Activated CD4-positive, alpha-beta T cell treated with anti-CD3 and anti-CD28 coated beads, Interleukin-2, amount 10 ng/mL, durations not matched to agents 24 days and 14 days (primary cell): ENCODE measurements at regions not wholly inside any gene's neighbourhood (a gene's known extent, or its start where the extent isn't known, plus 50 kb on each side); places are given as distances from the start of the nearest gene placed in this dataset.
"Not testable (repeated sequence)": the region's sequence is repeated elsewhere in the genome, so short reads cannot be mapped to it uniquely, and the experiment has no call there.

Experiments used
- DNase-seq: peaks from one replicate; pipeline ENCODE4 v3.0.0; 2022
- H3K27ac Mint-ChIP-seq: one replicate; pipeline ENCODE4 v1.8.0; 2022; ENCODE audit warnings: mild to moderate bottlenecking, mixed read lengths
- H3K27me3 Mint-ChIP-seq: one replicate; pipeline ENCODE4 v1.8.0; 2022; ENCODE audit warnings: mixed read lengths
- H3K36me3 Mint-ChIP-seq: one replicate; pipeline ENCODE4 v1.8.0; 2022; ENCODE audit warnings: low read depth, mild to moderate bottlenecking, mixed read lengths
- H3K4me1 Mint-ChIP-seq: one replicate; pipeline ENCODE4 v1.8.0; 2021; ENCODE audit warnings: mixed read lengths
- H3K4me3 Mint-ChIP-seq: one replicate; pipeline ENCODE4 v1.8.0; 2022; ENCODE audit warnings: mild to moderate bottlenecking, moderate library complexity, mixed read lengths
- H3K9me3 Mint-ChIP-seq: one replicate; pipeline ENCODE4 v1.8.0; 2021; ENCODE audit warnings: mixed read lengths
- intact Hi-C: fragments of 100-400 bp; cut with micrococcal nuclease; formaldehyde crosslinking; loops from one replicate; pipeline ENCODE4 v1.15.1; 2023

DNA sequence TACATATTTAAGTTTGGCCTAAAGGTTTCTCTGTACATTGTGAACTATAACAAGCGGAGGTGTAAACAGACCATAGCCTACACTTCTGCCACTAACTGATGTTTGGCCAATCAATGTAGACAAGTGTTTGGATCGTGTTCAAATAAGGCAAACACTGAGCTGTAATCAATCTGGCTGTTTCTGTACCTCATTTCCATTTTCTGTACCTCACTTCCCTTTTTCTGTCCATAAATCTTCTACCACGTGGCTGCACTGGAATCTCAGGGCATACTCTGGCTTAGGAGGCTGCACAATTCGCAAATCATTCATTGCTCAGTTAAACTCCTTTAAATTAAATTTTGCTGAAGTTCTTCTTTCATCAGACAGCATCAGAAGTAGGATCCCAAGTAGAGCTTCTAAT, 140.9 kb downstream of the SLC25A46 start:
- intact Hi-C loops: no loop called here
- Mint-ChIP-seq H3K9me3 (no peaks in the 10 kb centered on the region), H3K27me3 (no peaks in the 10 kb centered on the region), H3K4me3 (no peak overlapping the region), H3K36me3 (no peaks in the 10 kb centered on the region), H3K4me1 (no peaks in the 10 kb centered on the region), H3K27ac (no peak overlapping the region)
- no peak for DNase-seq

DNA sequence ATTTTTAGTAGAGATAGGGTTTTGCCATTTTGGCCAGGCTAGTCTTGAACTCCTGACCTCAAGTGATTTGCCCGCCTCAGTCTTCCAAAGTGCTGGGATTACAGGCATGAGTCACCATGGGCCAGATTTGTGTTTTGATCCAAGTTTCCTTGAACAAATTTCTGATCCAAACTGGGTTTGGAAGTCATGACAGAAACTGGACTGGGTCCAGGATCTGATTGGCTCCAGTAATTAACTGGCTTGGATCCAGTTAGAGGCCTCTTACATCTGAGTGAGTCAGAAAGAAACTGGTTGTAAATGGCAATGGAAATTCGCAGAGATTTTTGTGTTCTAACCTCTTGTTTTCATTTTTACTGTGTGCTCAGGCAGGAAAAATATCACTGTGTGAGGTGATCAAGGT, 141.6 kb downstream of the SLC25A46 start:
- intact Hi-C loops: no loop called here
- H3K4me3 Mint-ChIP-seq: no peak overlapping the region
- no peaks in the 10 kb centered on the region for H3K9me3 Mint-ChIP-seq
- DNase-seq: no peak
- no peaks in the 10 kb centered on the region for H3K4me1 Mint-ChIP-seq
- H3K36me3 Mint-ChIP-seq: no peaks in the 10 kb centered on the region
- no peak overlapping the region for H3K27ac Mint-ChIP-seq
- no peaks in the 10 kb centered on the region for H3K27me3 Mint-ChIP-seq

DNA sequence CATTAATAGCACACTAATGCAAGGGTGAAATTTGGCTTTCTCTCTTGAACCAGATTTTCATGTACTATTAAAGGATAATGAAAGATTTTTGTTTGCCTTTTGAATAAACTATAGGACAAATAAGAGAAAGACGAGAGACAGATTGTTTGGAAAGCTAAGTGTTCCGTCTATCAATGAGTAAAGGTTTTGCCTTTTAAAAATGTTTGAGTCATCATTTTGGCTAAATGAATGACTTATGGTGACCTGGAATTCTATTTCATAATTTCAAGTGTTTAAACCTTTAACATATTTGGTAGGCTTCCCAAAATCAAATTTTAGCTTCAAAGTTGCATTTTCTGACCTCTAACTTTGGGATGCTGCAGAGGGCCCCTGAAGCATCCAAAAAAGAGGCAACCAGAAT, 145.2 kb downstream of the SLC25A46 start:
- H3K36me3 Mint-ChIP-seq: no peaks in the 10 kb centered on the region
- intact Hi-C loops: no loop called here
- H3K27me3 Mint-ChIP-seq: no peaks in the 10 kb centered on the region
- no peak for DNase-seq
- H3K4me1 Mint-ChIP-seq: no peaks in the 10 kb centered on the region
- no peak overlapping the region for H3K27ac Mint-ChIP-seq
- H3K4me3 Mint-ChIP-seq: no peak overlapping the region
- no peaks in the 10 kb centered on the region for H3K9me3 Mint-ChIP-seq

DNA sequence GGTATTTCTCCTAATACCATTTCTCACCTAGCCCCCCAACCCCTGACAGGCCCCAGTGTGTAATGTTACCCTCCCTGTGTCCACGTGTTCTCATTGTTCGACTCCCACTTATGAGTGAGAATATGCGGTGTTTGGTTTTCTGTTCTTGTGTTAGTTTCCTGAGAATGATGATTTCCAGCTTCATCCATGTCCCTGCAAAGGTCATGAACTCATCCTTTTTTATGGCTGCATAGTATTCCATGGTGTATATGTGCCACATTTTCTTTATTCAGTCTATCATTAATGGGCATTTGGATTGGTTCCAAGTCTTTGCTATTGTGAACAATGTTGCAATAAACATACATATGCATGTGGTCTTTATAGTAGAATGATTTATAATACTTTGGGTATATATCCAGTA, 148.4 kb downstream of the SLC25A46 start:
- intact Hi-C loops, H3K9me3 Mint-ChIP-seq, H3K4me3 Mint-ChIP-seq, H3K27ac Mint-ChIP-seq, H3K4me1 Mint-ChIP-seq, H3K27me3 Mint-ChIP-seq, DNase-seq, H3K36me3 Mint-ChIP-seq: not testable (repeated sequence)

DNA sequence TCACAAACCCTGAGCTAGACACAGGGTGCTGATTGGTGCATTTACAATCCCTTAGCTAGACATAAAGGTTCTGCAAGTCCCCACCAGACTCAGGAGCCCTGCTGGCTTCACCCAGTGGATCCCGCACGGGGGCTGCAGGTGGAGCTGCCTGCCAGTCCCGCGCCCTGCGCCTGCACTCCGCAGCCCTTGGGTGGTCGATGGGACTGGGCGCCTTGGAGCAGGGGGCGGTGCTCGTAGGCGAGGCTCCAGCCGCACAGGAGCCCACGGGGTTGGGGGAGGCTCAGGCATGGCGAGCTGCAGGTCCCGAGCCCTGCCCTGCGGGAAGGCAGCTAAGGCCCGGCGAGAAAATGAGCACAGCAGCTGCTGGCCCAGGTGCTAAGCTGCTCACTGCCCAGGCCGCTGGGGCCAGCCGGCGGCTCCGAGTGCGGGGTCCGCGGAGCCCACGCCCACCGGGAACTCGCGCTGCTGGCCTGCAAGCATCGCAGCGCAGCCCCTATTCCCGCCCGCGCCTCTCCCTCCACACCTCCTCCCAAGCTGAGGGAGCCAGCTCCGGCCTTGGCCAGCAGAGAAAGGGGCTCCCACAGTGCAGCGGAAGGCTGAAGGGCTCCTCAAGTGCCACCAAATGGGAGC, 155.2 kb downstream of the SLC25A46 start:
- intact Hi-C loops, DNase-seq, H3K36me3 Mint-ChIP-seq: not testable (repeated sequence)

DNA sequence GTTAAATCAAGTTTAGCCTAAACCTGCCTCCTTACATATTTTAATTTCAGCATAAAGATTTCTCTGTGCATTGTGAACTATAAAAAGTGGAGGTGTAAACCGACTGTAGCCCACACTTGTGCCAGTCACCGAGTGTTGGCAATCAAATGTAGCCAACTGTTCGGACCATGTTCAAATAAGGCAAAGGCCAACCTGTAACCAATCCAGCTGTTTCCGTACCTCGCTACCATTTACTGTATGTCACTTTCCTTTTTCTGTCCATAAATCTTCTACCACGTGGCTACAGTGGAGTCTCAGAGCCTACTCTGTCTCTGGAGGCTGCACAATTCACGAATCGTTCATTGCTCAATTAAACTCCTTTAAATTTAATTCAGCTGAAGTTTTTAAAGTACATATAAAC, 156.0 kb downstream of the SLC25A46 start:
- H3K4me3 Mint-ChIP-seq: no peak overlapping the region
- no peak overlapping the region for H3K27ac Mint-ChIP-seq
- no peaks in the 10 kb centered on the region for H3K36me3 Mint-ChIP-seq
- H3K4me1 Mint-ChIP-seq: no peaks in the 10 kb centered on the region
- peaks cover 3% of the 10 kb centered on the region for H3K27me3 Mint-ChIP-seq
- intact Hi-C loops: no loop called here
- DNase-seq: no peak
- H3K9me3 Mint-ChIP-seq: peaks cover 8% of the 10 kb centered on the region

More for the DNA sequence above, 155.2 kb downstream of the SLC25A46 start:
- not testable (repeated sequence) for H3K4me3 Mint-ChIP-seq, H3K27ac Mint-ChIP-seq, H3K4me1 Mint-ChIP-seq, H3K27me3 Mint-ChIP-seq, H3K9me3 Mint-ChIP-seq

DNA sequence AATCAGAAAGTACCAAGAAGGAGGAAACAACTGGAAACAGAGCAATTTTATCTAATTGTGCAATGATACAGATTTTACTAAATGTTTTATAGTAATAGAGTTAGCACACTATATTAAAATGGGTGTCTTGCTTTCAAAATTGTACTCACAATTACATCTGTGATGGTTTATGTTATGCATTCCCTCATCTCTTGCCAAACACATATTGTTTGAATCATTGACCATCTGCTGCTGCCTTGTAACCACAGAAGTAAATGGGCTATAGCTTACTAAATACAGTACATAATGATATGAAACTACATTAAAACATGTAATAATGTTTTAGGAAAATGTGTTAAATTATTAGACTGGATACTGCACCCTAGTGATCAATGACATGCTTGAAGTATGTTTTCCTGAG, 158.1 kb downstream of the SLC25A46 start:
- DNase-seq: no peak
- Mint-ChIP-seq H3K4me1 (no peaks in the 10 kb centered on the region), H3K36me3 (no peaks in the 10 kb centered on the region), H3K27ac (no peak overlapping the region), H3K4me3 (no peak overlapping the region), H3K27me3 (peaks cover 3% of the 10 kb centered on the region), H3K9me3 (no peaks in the 10 kb centered on the region)
- intact Hi-C loops: no loop called here

DNA sequence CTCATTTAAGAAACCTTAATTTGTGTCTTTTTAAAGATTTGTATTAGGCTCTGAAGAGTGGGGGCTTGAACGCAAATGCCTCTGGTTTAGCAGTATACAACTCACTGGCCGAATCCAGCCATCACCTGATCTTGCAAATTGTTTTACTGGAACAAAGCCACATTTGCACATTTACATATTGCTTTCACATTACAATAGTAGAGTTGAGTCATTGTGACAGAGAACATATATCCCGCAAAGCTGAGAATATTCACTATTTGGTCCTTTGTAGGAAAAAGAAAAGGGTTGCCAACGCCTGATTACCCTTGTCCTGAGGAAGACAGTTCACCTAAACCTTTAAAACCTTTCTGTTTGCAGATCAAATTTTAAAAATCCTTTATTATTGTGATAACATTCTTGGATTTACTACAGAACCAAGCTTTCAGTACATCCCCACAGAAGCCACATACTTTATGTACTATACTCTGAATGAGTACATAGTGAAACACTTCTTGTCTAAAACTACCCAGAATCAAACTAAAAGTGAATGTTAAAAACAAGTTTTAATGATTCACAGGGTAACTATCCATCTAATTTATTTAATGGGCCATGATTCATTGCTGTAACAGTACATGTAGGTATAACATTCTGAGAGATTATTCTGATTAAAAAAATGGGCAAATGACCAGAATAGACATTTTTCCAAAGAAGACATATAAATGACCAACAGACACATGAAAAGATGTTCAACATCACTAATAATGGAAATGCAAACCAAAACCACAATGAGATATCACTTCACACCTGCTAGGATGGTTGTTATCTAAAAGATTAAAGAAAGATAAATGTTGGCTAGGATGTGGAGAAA, 161.0 kb downstream of the SLC25A46 start:
- intact Hi-C loops: no loop called here
- H3K4me3 Mint-ChIP-seq: no peak overlapping the region
- no peaks in the 10 kb centered on the region for H3K9me3 Mint-ChIP-seq
- peaks cover 3% of the 10 kb centered on the region for H3K27me3 Mint-ChIP-seq
- H3K36me3 Mint-ChIP-seq: no peaks in the 10 kb centered on the region
- no peak for DNase-seq
- no peaks in the 10 kb centered on the region for H3K4me1 Mint-ChIP-seq
- H3K27ac Mint-ChIP-seq: no peak overlapping the region

DNA sequence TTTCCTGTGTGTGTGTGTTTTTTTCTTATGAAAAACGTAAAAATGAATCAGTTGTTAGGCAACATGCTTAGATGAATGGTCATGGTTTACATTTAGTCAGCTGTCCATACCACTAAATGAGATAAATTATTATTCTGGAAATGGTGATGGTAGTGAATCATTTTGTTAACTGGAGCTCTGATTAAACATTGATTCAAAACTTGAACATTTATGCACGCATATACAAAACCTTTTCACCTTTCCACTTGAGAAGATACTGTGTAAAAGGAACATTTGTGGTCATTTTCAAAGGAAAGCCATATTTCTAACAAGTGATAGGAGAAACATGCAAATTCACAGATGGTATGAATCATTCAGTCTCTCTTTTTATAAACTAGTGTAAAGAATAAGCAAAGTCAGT, 162.0 kb downstream of the SLC25A46 start:
- H3K4me3 Mint-ChIP-seq: no peak overlapping the region

DNA sequence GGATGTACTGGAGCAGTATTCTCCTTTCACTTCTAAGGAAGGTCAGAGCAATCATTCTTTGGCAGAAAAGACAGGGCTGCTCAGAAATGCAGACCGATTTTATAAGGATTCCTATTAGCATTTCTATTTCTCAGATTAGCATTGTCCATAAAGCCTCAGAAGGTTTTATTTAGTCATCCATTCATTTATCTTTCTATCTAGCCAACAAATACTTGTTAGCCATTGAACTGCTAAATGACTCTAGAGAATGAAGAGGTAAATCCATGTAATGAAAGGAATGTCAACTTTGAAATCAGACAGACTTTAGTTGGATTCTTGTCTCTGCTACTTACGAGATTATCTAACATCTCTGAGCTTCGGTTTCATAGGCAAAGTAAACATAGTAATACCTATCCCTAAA, 165.2 kb downstream of the SLC25A46 start:
- H3K36me3 Mint-ChIP-seq: no peaks in the 10 kb centered on the region
- DNase-seq: no peak
- no peak overlapping the region for H3K4me3 Mint-ChIP-seq
- intact Hi-C loops: no loop called here
- H3K27me3 Mint-ChIP-seq: no peaks in the 10 kb centered on the region
- no peak overlapping the region for H3K27ac Mint-ChIP-seq
- peaks cover 6% of the 10 kb centered on the region for H3K9me3 Mint-ChIP-seq
- H3K4me1 Mint-ChIP-seq: no peaks in the 10 kb centered on the region

More for the DNA sequence above, 162.0 kb downstream of the SLC25A46 start:
- intact Hi-C loops: no loop called here
- Mint-ChIP-seq H3K4me1 (no peaks in the 10 kb centered on the region), H3K36me3 (no peaks in the 10 kb centered on the region), H3K27me3 (peaks cover 3% of the 10 kb centered on the region), H3K27ac (no peak overlapping the region), H3K9me3 (no peaks in the 10 kb centered on the region)
- no peak for DNase-seq

DNA sequence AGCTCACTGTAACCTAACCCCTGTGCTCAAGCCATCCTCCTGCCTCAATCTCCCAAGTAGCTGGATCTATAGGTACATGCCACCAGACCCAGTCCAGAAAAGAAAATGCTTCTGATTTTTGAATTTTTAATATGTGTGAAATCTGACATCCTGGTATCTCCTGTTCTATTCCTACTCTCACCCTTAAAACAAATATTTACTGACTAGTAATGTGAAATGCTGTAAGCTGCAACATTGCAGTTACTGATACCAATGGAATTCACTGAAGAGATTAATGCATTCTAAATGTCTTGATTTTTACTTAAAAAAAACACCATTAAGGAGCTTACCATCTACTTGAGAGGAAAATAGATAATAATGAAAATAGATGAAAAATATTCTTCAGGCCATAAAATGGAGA, 162.7 kb upstream of the TSLP start:
- no peaks in the 10 kb centered on the region for H3K4me1 Mint-ChIP-seq
- no peak overlapping the region for H3K4me3 Mint-ChIP-seq
- intact Hi-C loops: no loop called here
- H3K27ac Mint-ChIP-seq: no peak overlapping the region
- DNase-seq: no peak
- peaks cover 6% of the 10 kb centered on the region for H3K9me3 Mint-ChIP-seq
- H3K27me3 Mint-ChIP-seq: no peaks in the 10 kb centered on the region
- no peaks in the 10 kb centered on the region for H3K36me3 Mint-ChIP-seq

DNA sequence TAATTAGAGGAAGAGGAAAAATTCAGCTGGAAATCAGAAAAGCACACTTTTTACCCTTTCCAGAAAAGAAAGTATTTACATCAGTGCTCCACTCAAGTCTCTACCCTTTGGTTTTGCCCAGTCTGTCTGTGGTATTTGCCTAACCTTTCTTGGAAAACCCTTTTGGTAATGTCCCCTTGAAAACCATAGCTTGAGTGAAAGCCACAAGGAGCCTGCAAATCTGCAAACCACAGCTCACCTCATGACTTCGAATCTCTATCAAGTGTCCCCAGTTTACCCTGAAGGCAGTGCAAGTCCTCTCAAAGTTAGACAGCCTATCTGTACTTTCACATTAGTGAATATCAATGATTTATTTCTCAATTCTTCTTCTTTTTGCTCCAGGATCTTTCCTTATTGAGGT, 162.1 kb upstream of the TSLP start:
- intact Hi-C loops: no loop called here
- Mint-ChIP-seq H3K36me3 (no peaks in the 10 kb centered on the region), H3K4me1 (no peaks in the 10 kb centered on the region), H3K9me3 (peaks cover 6% of the 10 kb centered on the region), H3K27ac (no peak overlapping the region), H3K27me3 (no peaks in the 10 kb centered on the region), H3K4me3 (no peak overlapping the region)
- DNase-seq: no peak

DNA sequence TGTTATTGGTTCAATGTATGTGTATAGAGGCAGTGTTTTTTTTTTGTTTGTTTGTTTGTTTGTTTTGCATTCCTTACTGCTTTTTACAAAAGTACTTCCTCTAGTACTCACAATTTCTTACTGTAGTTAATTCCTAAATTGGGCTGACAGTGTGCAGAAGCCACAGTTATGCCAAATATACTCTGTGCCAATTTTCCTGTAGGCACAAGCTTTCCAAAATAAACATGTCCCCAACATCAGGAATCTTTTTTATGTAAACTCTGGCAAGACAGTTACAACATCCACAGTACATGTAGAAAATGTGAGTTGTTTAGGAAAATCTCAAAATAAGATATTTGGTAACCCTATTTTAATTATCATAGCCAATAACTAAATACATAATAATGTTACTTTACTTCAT, 161.6 kb upstream of the TSLP start:
- intact Hi-C loops: no loop called here
- DNase-seq: no peak
- Mint-ChIP-seq H3K4me3 (no peak overlapping the region), H3K4me1 (no peaks in the 10 kb centered on the region), H3K9me3 (peaks cover 6% of the 10 kb centered on the region), H3K27ac (no peak overlapping the region), H3K27me3 (no peaks in the 10 kb centered on the region), H3K36me3 (no peaks in the 10 kb centered on the region)

DNA sequence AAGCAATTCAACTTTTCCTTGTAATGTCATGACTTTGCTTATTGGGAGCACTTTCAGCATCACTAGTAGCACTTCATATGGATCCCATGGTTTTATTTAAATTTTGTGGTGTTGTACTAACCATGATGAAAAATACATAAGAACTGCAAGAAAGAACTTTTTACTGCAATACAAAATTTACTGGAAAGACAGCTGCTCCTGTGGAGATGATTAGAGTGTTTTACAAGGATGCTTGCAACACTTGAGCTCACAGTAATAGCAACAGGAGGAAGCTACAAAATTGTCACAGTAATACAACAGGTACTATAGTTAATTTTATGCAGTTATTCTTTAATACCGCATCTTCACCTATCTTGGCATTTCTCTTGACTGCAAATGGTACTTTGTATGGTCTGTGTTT, 158.3 kb upstream of the TSLP start:
- no peak overlapping the region for H3K4me3 Mint-ChIP-seq
- no peak for DNase-seq
- peaks cover 6% of the 10 kb centered on the region for H3K27me3 Mint-ChIP-seq
- intact Hi-C loops: no loop called here
- H3K27ac Mint-ChIP-seq: no peak overlapping the region
- H3K9me3 Mint-ChIP-seq: no peaks in the 10 kb centered on the region
- no peaks in the 10 kb centered on the region for H3K36me3 Mint-ChIP-seq
- H3K4me1 Mint-ChIP-seq: no peaks in the 10 kb centered on the region
